H1 (cell line): ENCODE measurements at regions not wholly inside any gene's neighbourhood (a gene's known extent, or its start where the extent isn't known, plus 50 kb on each side); places are given as distances from the start of the nearest gene placed in this dataset.

Experiments
- HDAC6 ChIP-seq: IDR thresholded peaks from one replicate; pipeline ENCODE4 v1.7.1; 2012; ENCODE audit warnings: low read depth, mild to moderate bottlenecking, inconsistent platforms, low read length, moderate library complexity
- RAD21 ChIP-seq, 2 experiments: IDR thresholded peaks in 1 of 2; conservative IDR thresholded peaks in 1 of 2; 2 replicates each; pipeline ENCODE4 v1.6.1; 2011; ENCODE audit warnings: low read depth in 2 of 2, low read length in 2 of 2, improper control_type of control experiment in 1 of 2, inconsistent platforms in 1 of 2, mild to moderate bottlenecking in 1 of 2, moderate library complexity in 1 of 2
- SRF ChIP-seq: IDR thresholded peaks from 2 replicates; pipeline ENCODE4 v1.6.1; 2011; ENCODE audit warnings: mild to moderate bottlenecking, low read depth, low read length, moderate library complexity
- TEAD4 ChIP-seq: IDR thresholded peaks from 2 replicates; pipeline ENCODE4 v1.6.1; 2012; ENCODE audit warnings: low read depth, low read length, inconsistent platforms, mixed read lengths
- TF ChIP-seq, protein P1 (sequence below), 3 experiments: IDR thresholded peaks; 1 replicate in 2 of 3; 2 replicates in 1 of 3; pipeline versions ENCODE4 v1.5.1 to v1.6.1; 2011; ENCODE audit warnings: low read length in 3 of 3, mild to moderate bottlenecking in 3 of 3, inconsistent platforms in 2 of 3, low read depth in 1 of 3, moderate library complexity in 1 of 3; ENCODE audit not compliant: insufficient read depth in 1 of 3; ENCODE audit errors: control extremely low read depth in 1 of 3

DNA sequence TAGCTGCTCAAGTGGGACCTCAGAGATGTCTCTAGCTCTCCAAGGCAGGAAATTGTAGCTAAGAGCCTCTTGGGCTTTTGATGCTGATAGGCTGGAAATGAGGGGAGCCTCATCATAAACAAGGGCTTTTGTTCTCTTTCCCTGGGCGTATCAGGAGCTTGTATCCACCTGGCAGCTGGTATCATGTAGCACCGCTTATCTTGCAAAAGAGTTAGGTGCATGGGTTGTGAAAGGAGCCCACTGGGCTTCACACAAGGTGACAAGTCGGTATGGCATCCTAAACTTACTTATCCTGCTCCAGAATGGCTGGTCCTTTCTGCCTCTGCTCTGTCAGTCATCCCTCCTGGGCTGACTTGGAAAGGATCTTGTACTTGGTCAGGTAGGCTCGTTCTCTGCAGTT lies 565.8 kb downstream of the GRXCR1 start:
- TF ChIP-seq, protein P1, sequence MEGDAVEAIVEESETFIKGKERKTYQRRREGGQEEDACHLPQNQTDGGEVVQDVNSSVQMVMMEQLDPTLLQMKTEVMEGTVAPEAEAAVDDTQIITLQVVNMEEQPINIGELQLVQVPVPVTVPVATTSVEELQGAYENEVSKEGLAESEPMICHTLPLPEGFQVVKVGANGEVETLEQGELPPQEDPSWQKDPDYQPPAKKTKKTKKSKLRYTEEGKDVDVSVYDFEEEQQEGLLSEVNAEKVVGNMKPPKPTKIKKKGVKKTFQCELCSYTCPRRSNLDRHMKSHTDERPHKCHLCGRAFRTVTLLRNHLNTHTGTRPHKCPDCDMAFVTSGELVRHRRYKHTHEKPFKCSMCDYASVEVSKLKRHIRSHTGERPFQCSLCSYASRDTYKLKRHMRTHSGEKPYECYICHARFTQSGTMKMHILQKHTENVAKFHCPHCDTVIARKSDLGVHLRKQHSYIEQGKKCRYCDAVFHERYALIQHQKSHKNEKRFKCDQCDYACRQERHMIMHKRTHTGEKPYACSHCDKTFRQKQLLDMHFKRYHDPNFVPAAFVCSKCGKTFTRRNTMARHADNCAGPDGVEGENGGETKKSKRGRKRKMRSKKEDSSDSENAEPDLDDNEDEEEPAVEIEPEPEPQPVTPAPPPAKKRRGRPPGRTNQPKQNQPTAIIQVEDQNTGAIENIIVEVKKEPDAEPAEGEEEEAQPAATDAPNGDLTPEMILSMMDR (IDR thresholded peaks at IDR 0.05; ENCODE audit: control extremely low read depth in 1 of 3, insufficient read depth in 1 of 3, low read depth in 1 of 3, low read length in 3 of 3): no peak
- TF ChIP-seq TEAD4: no peak
- no peak for TF ChIP-seq RAD21 (IDR thresholded peaks at IDR 0.05 in 1 of 2, conservative IDR thresholded peaks at IDR 0.05 in 1 of 2; ENCODE audit: low read depth in 2 of 2, low read length in 2 of 2)
- TF ChIP-seq HDAC6: no peak
- TF ChIP-seq SRF: no peak
